Natural killer cell (primary cell): ENCODE measurements at regions not wholly inside any gene's neighbourhood (a gene's known extent, or its start where the extent isn't known, plus 50 kb on each side); places are given as distances from the start of the nearest gene placed in this dataset.

Experiments
- ATAC-seq, 3 donors: fragments of 150-1000 bp in 2 of 3; fragments of 200-7000 bp in 1 of 3; cut with Tn5 transposase; 1 replicate in 1 of 3; 2 replicates in 2 of 3; pipeline ENCODE4 v1.10.0; 2021; ENCODE audit warnings: mild to moderate bottlenecking in 2 of 3, moderate library complexity in 2 of 3
- DNase-seq, 2 donors: peaks; one replicate each; pipeline versions ENCODE4 v3.0.0 to v3.0.0-alpha.2; 2013 to 2021; ENCODE audit warnings: mixed read lengths in 1 of 2
- H3K27ac ChIP-seq: one replicate; pipeline ENCODE4 v1.5.1; 2013; ENCODE audit warnings: mild to moderate bottlenecking, low read length
- H3K27me3 ChIP-seq: one replicate; pipeline ENCODE4 v1.6.1; 2013; ENCODE audit warnings: low read length; ENCODE audit not compliant: control insufficient read depth, insufficient read depth
- H3K36me3 ChIP-seq: one replicate; pipeline ENCODE4 v1.6.1; 2013; ENCODE audit warnings: low read length; ENCODE audit not compliant: control insufficient read depth, insufficient read depth
- H3K4me1 ChIP-seq: one replicate; pipeline ENCODE4 v1.6.1; 2013; ENCODE audit warnings: low read length; ENCODE audit not compliant: control insufficient read depth, insufficient read depth
- H3K4me3 ChIP-seq: one replicate; pipeline ENCODE4 v1.5.1; 2013; ENCODE audit warnings: low read length
- H3K9me3 ChIP-seq: one replicate; pipeline ENCODE4 v1.6.1; 2013; ENCODE audit warnings: low read length; ENCODE audit not compliant: control insufficient read depth, insufficient read depth
- H3K27ac Mint-ChIP-seq, 2 donors: one replicate each; pipeline ENCODE4 v1.8.0; 2022; ENCODE audit warnings: mild to moderate bottlenecking in 2 of 2, mixed read lengths in 2 of 2, moderate library complexity in 1 of 2
- H3K27me3 Mint-ChIP-seq, 2 donors: one replicate each; pipeline ENCODE4 v1.8.0; 2022; ENCODE audit warnings: low read depth in 2 of 2, mixed read lengths in 2 of 2
- H3K36me3 Mint-ChIP-seq: one replicate; pipeline ENCODE4 v1.8.0; 2022; ENCODE audit warnings: mixed read lengths
- H3K4me1 Mint-ChIP-seq, 2 donors: one replicate each; pipeline ENCODE4 v1.8.0; 2022; ENCODE audit warnings: mixed read lengths in 2 of 2
- H3K4me3 Mint-ChIP-seq: one replicate; pipeline ENCODE4 v1.8.0; 2022; ENCODE audit warnings: mild to moderate bottlenecking, moderate library complexity, mixed read lengths
- H3K9me3 Mint-ChIP-seq, 2 donors: one replicate each; pipeline ENCODE4 v1.8.0; 2022; ENCODE audit warnings: mixed read lengths in 2 of 2
- CTCF ChIP-seq: fragments of 200-600 bp; IDR thresholded peaks from one replicate; pipeline ENCODE4 v1.8.0; 2022; ENCODE audit warnings: antibody characterized with exemption
- WGBS: methylation state at CpG from one replicate; pipeline ENCODE4 v1.1.7; 2013; ENCODE audit warnings: missing lambda C conversion rate; ENCODE audit not compliant: insufficient coverage; 5-methylcytosine and 5-hydroxymethylcytosine counted together
- intact Hi-C: fragments of 100-400 bp; cut with micrococcal nuclease; formaldehyde crosslinking; loops from one replicate; pipeline ENCODE4 v1.14.2; 2022

GRCh38 chr5:2461701-2462691, 289.5 kb downstream of the IRX2 start:
- Mint-ChIP-seq H3K36me3 (no peaks in the 10 kb centered on the region), H3K4me3 (no peak overlapping the region), H3K4me1 (no peaks in the 10 kb centered on the region), H3K27me3 (no peaks in the 10 kb centered on the region), H3K9me3 (peaks cover 0 to 5% of the 10 kb centered on the region in 2 donors), H3K27ac (no peak overlapping the region)
- DNase-seq (no peak), ATAC-seq (no peak)
- no peak for TF ChIP-seq CTCF
- Histone ChIP-seq H3K27me3 (no peaks in the 10 kb centered on the region), H3K27ac (no peak overlapping the region), H3K4me1 (no peaks in the 10 kb centered on the region), H3K4me3 (no peak overlapping the region), H3K9me3 (peaks cover 3% of the 10 kb centered on the region), H3K36me3 (no peaks in the 10 kb centered on the region)
- WGBS: 65% methylated on average over 22 of the region's 23 CpGs
- intact Hi-C loops: no loop called here

- Mint-ChIP-seq H3K27ac (no peak overlapping the region), H3K9me3 (peaks cover 0 to 5% of the 10 kb centered on the region in 2 donors), H3K4me3 (no peak overlapping the region), H3K4me1 (no peaks in the 10 kb centered on the region), H3K36me3 (no peaks in the 10 kb centered on the region), H3K27me3 (no peaks in the 10 kb centered on the region)
- no peak for DNase-seq
- TF ChIP-seq CTCF: no peak
- Histone ChIP-seq H3K4me1 (no peaks in the 10 kb centered on the region), H3K4me3 (no peak overlapping the region), H3K9me3 (peaks cover 3% of the 10 kb centered on the region), H3K27me3 (no peaks in the 10 kb centered on the region), H3K27ac (no peak overlapping the region), H3K36me3 (no peaks in the 10 kb centered on the region)
- ATAC-seq: no peak
- intact Hi-C loops: no loop called here
- WGBS: 77% methylated on average over 3 of the region's 3 CpGs
Measured at GRCh38 chr5:2460098-2460497, 291.4 kb downstream of the IRX2 start.

- Mint-ChIP-seq H3K9me3 (peaks cover 0 to 5% of the 10 kb centered on the region in 2 donors), H3K27me3 (no peaks in the 10 kb centered on the region), H3K4me1 (no peaks in the 10 kb centered on the region), H3K27ac (no peak overlapping the region), H3K36me3 (no peaks in the 10 kb centered on the region), H3K4me3 (no peak overlapping the region)
- ATAC-seq (no peak), DNase-seq (no peak)
- Histone ChIP-seq H3K27ac (no peak overlapping the region), H3K36me3 (no peaks in the 10 kb centered on the region), H3K4me1 (no peaks in the 10 kb centered on the region), H3K4me3 (no peak overlapping the region), H3K9me3 (peaks cover 3% of the 10 kb centered on the region), H3K27me3 (no peaks in the 10 kb centered on the region)
- 25% methylated on average over 2 of the region's 2 CpGs for WGBS
- intact Hi-C loops: no loop called here
- no peak for TF ChIP-seq CTCF
Measured at GRCh38 chr5:2459251-2459650, 292.2 kb downstream of the IRX2 start.
